Neural cell (in vitro differentiated cells): ENCODE measurements at regions not wholly inside any gene's neighbourhood (a gene's known extent, or its start where the extent isn't known, plus 50 kb on each side); places are given as distances from the start of the nearest gene placed in this dataset.

ENCODE experiments used
- H2AFZ ChIP-seq: fragments of 200-600, 300-800 bp; sonication (generic), shearing (Covaris generic); 2 replicates; pipeline ENCODE4 v1.6.0; 2014; ENCODE audit warnings: low read depth, mild to moderate bottlenecking, antibody characterized with exemption, low read length, moderate library complexity
- H3F3A ChIP-seq: fragments of 200-600 bp; shearing (Covaris generic); 2 replicates; pipeline ENCODE4 v1.6.1; 2016; ENCODE audit warnings: mild to moderate bottlenecking, moderate library complexity, mixed read lengths, antibody characterized with exemption, low read length; ENCODE audit not compliant: insufficient read depth, poor library complexity, severe bottlenecking
- H3K27ac ChIP-seq: fragments of 200-600, 300-800 bp; sonication (generic), shearing (Covaris generic); 2 replicates; pipeline ENCODE4 v1.5.1; 2014; ENCODE audit warnings: mild to moderate bottlenecking, low read length, moderate library complexity
- H3K27me3 ChIP-seq: fragments of 300-800, 200-600 bp; sonication (generic), shearing (Covaris generic); 2 replicates; pipeline ENCODE4 v1.6.0; 2014; ENCODE audit warnings: mild to moderate bottlenecking, low read depth, low read length, moderate library complexity; ENCODE audit not compliant: insufficient read depth
- H3K36me3 ChIP-seq: fragments of 300-800, 200-600 bp; sonication (generic), shearing (Covaris generic); 2 replicates; pipeline ENCODE4 v1.5.1; 2014; ENCODE audit warnings: mild to moderate bottlenecking, antibody characterized with exemption, low read length, moderate library complexity; ENCODE audit not compliant: insufficient read depth
- H3K4me2 ChIP-seq: fragments of 300-800, 200-600 bp; sonication (generic), shearing (Covaris generic); 2 replicates; pipeline ENCODE4 v1.6.0; 2014; ENCODE audit warnings: mild to moderate bottlenecking, low read length
- H3K4me3 ChIP-seq: fragments of 300-800, 200-600 bp; sonication (generic), shearing (Covaris generic); 2 replicates; pipeline ENCODE4 v1.5.1; 2014; ENCODE audit warnings: mild to moderate bottlenecking, low read length, moderate library complexity
- H3K79me2 ChIP-seq: fragments of 200-600 bp; shearing (Covaris generic); replicated peaks from 2 replicates; pipeline ENCODE4 v1.6.0; 2014; ENCODE audit warnings: mild to moderate bottlenecking, low read length, moderate library complexity; ENCODE audit not compliant: insufficient read depth
- H3K9ac ChIP-seq: fragments of 300-800, 200-600 bp; sonication (generic), shearing (Covaris generic); 2 replicates; pipeline ENCODE4 v1.6.1; 2016; ENCODE audit warnings: mild to moderate bottlenecking, low read length, mixed read lengths
- H3K9me2 ChIP-seq: fragments of 200-600 bp; shearing (Covaris generic); 2 replicates; pipeline ENCODE4 v1.6.1; 2016; ENCODE audit warnings: mild to moderate bottlenecking, low read length, mixed read lengths; ENCODE audit not compliant: insufficient read depth
- H3K9me3 ChIP-seq: fragments of 200-600, 300-800 bp; sonication (generic), shearing (Covaris generic); 2 replicates; pipeline ENCODE4 v1.6.1; 2016; ENCODE audit warnings: mild to moderate bottlenecking, mixed run types, low read length, moderate library complexity, mixed read lengths
- H4K20me1 ChIP-seq: fragments of 200-600 bp; shearing (Covaris generic); 2 replicates; pipeline ENCODE4 v1.6.1; 2016; ENCODE audit warnings: mild to moderate bottlenecking, mixed run types; ENCODE audit not compliant: insufficient read depth
- EP300 ChIP-seq: fragments of 450-650 bp; conservative IDR thresholded peaks from 2 replicates; pipeline ENCODE4 v1.6.1; 2014; ENCODE audit warnings: antibody characterized with exemption, mild to moderate bottlenecking, moderate library complexity; ENCODE audit not compliant: poor library complexity, severe bottlenecking
- EZH2 ChIP-seq: fragments of 200-600, 300-800 bp; shearing (Covaris generic), sonication (generic); IDR thresholded peaks from 2 replicates; pipeline ENCODE4 v1.6.1; 2014; ENCODE audit warnings: antibody characterized with exemption, low read length, borderline replicate concordance, mild to moderate bottlenecking; ENCODE audit not compliant: insufficient read depth, poor library complexity, severe bottlenecking
- MXI1 ChIP-seq: fragments of 450-650 bp; conservative IDR thresholded peaks from 2 replicates; pipeline ENCODE4 v1.6.1; 2014; ENCODE audit warnings: antibody characterized with exemption, mild to moderate bottlenecking; ENCODE audit not compliant: poor library complexity, severe bottlenecking
- POLR2AphosphoS5 ChIP-seq: IDR thresholded peaks from 2 replicates; pipeline ENCODE4 v1.6.1; 2012
- RAD21 ChIP-seq: fragments of 450-650 bp; conservative IDR thresholded peaks from 2 replicates; pipeline ENCODE4 v1.6.1; 2014; ENCODE audit warnings: antibody characterized with exemption, mild to moderate bottlenecking, moderate library complexity
- SMC3 ChIP-seq: fragments of 450-650 bp; conservative IDR thresholded peaks from 2 replicates; pipeline ENCODE4 v1.6.1; 2014; ENCODE audit warnings: antibody characterized with exemption, mild to moderate bottlenecking, moderate library complexity; ENCODE audit not compliant: poor library complexity
- TAF1 ChIP-seq: IDR thresholded peaks from 2 replicates; pipeline ENCODE4 v1.6.1; 2012; ENCODE audit warnings: low read depth
- TF ChIP-seq, protein P1 (sequence below): IDR thresholded peaks from 2 replicates; pipeline ENCODE4 v1.6.1; 2012; ENCODE audit warnings: borderline replicate concordance
- TF ChIP-seq, protein P2 (sequence below): fragments of 450-650 bp; IDR thresholded peaks from 2 replicates; pipeline ENCODE4 v1.5.1; 2014; ENCODE audit warnings: antibody characterized with exemption, mild to moderate bottlenecking, moderate library complexity; ENCODE audit not compliant: poor library complexity, severe bottlenecking

DNA sequence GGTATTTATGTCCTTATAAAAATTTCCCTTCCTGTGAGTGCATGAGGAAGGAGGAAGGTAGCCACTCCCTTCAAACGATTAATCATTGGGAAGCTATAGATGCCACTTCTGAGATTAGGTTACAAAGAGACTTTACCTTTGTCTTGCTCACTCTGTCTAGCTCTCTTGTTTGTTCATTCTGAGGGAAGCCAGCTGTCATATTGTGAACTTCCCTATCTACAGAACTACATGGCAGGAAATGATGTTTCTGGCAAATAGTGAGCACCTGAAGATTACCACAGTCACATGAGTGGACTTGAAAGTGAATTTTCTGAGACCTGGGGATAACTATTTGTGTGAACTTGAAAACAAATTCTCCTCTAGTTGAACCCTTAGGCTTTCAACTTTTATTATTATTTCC is 776.8 kb downstream of the CCDC85A start:
- no peak overlapping the region for H3K9ac ChIP-seq
- H2AFZ ChIP-seq, result no peak overlapping the region
- no peaks in the 10 kb centered on the region for H3K79me2 ChIP-seq
- no peak overlapping the region for H3K4me2 ChIP-seq
- H3K4me3 ChIP-seq, result no peak overlapping the region
- H3K27me3 ChIP-seq, result no peaks in the 10 kb centered on the region
- no peaks in the 10 kb centered on the region for H3K9me2 ChIP-seq
- H3K27ac ChIP-seq, result no peak overlapping the region
- H4K20me1 ChIP-seq, result no peaks in the 10 kb centered on the region
- no peaks in the 10 kb centered on the region for H3F3A ChIP-seq
- TF ChIP-seq RAD21 (no peak), MXI1 (no peak), SMC3 (no peak), EP300 (no peak)
- no peaks in the 10 kb centered on the region for H3K36me3 ChIP-seq
- no peaks in the 10 kb centered on the region for H3K9me3 ChIP-seq

DNA sequence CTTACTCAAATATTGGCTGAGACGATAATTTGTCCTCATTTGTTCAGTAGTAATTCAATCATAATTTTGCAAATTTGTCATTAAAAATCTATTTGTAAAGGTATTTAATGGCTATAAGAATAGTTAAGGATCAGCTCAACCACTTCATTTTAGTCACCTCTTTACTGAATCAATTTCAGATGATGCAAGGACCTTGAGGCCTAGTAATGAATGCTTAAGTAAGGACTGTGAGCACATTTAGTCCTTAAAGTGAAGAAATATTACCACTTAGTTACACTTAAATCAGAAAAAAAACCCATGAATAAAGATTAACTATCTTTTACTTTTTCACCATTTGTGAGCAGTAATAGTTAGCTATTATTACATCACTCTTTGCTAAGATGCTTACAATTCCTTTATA is 778.9 kb downstream of the CCDC85A start:
- H3K9me3 ChIP-seq, result no peaks in the 10 kb centered on the region
- TF ChIP-seq, protein P1, sequence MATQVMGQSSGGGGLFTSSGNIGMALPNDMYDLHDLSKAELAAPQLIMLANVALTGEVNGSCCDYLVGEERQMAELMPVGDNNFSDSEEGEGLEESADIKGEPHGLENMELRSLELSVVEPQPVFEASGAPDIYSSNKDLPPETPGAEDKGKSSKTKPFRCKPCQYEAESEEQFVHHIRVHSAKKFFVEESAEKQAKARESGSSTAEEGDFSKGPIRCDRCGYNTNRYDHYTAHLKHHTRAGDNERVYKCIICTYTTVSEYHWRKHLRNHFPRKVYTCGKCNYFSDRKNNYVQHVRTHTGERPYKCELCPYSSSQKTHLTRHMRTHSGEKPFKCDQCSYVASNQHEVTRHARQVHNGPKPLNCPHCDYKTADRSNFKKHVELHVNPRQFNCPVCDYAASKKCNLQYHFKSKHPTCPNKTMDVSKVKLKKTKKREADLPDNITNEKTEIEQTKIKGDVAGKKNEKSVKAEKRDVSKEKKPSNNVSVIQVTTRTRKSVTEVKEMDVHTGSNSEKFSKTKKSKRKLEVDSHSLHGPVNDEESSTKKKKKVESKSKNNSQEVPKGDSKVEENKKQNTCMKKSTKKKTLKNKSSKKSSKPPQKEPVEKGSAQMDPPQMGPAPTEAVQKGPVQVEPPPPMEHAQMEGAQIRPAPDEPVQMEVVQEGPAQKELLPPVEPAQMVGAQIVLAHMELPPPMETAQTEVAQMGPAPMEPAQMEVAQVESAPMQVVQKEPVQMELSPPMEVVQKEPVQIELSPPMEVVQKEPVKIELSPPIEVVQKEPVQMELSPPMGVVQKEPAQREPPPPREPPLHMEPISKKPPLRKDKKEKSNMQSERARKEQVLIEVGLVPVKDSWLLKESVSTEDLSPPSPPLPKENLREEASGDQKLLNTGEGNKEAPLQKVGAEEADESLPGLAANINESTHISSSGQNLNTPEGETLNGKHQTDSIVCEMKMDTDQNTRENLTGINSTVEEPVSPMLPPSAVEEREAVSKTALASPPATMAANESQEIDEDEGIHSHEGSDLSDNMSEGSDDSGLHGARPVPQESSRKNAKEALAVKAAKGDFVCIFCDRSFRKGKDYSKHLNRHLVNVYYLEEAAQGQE, result no peak
- TF ChIP-seq EZH2 (no peak), POLR2AphosphoS5 (no peak), TAF1 (no peak), RAD21 (no peak), MXI1 (no peak), EP300 (no peak), SMC3 (no peak)
- TF ChIP-seq, protein P2, sequence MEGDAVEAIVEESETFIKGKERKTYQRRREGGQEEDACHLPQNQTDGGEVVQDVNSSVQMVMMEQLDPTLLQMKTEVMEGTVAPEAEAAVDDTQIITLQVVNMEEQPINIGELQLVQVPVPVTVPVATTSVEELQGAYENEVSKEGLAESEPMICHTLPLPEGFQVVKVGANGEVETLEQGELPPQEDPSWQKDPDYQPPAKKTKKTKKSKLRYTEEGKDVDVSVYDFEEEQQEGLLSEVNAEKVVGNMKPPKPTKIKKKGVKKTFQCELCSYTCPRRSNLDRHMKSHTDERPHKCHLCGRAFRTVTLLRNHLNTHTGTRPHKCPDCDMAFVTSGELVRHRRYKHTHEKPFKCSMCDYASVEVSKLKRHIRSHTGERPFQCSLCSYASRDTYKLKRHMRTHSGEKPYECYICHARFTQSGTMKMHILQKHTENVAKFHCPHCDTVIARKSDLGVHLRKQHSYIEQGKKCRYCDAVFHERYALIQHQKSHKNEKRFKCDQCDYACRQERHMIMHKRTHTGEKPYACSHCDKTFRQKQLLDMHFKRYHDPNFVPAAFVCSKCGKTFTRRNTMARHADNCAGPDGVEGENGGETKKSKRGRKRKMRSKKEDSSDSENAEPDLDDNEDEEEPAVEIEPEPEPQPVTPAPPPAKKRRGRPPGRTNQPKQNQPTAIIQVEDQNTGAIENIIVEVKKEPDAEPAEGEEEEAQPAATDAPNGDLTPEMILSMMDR, result no peak

DNA sequence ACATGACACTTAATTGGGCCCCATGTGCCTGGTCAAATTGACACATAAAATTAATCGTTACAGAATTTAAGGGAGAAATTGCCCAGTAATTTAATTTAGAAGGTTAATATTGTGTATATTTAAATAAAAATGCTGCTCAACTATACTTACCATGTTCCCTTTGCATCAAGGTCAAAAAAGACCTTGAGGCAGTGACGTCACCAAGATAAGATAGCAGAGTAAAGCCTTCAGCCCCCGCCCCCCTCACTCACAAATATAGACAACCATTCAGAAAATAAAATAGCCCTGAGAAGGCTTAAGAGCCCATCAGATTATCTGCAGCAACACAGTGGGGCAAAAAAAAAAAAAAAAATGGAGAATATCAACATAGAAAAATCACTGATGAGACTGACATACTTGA is 785.7 kb downstream of the CCDC85A start:
- Histone ChIP-seq H3K4me2 (no peak overlapping the region), H3K9me2 (no peaks in the 10 kb centered on the region), H2AFZ (no peak overlapping the region), H3K9ac (no peak overlapping the region), H3K4me3 (no peak overlapping the region), H3K27me3 (no peaks in the 10 kb centered on the region), H3F3A (no peaks in the 10 kb centered on the region), H3K9me3 (no peaks in the 10 kb centered on the region), H4K20me1 (no peaks in the 10 kb centered on the region), H3K27ac (no peak overlapping the region), H3K79me2 (no peaks in the 10 kb centered on the region), H3K36me3 (no peaks in the 10 kb centered on the region)
- TF ChIP-seq, protein P2, result no peak
- TF ChIP-seq MXI1, result no peak
- TF ChIP-seq EP300, result no peak
- no peak for TF ChIP-seq RAD21
- no peak for TF ChIP-seq EZH2
- TF ChIP-seq, protein P1, result no peak
- TF ChIP-seq SMC3, result no peak
- no peak for TF ChIP-seq POLR2AphosphoS5
- no peak for TF ChIP-seq TAF1

More for the DNA sequence above, 778.9 kb downstream of the CCDC85A start:
- Histone ChIP-seq H3K27ac (no peak overlapping the region), H3K9me2 (no peaks in the 10 kb centered on the region), H3K9ac (no peak overlapping the region), H3K4me2 (no peak overlapping the region), H3K79me2 (no peaks in the 10 kb centered on the region), H3K36me3 (no peaks in the 10 kb centered on the region), H4K20me1 (no peaks in the 10 kb centered on the region), H3F3A (no peaks in the 10 kb centered on the region), H2AFZ (no peak overlapping the region), H3K27me3 (no peaks in the 10 kb centered on the region), H3K4me3 (no peak overlapping the region)
